ENCODE measurements at regions not wholly inside any gene's neighbourhood (a gene's known extent, or its start where the extent isn't known, plus 50 kb on each side); places are given as distances from the start of the nearest gene placed in this dataset.

- no peak overlapping the region for H3K14ac ChIP-seq (ENCODE audit: insufficient read length)
- no peak overlapping the region for H3K4ac ChIP-seq (replicated peaks; ENCODE audit: insufficient read length, low read depth, low read length)
- H2BK5ac ChIP-seq (ENCODE audit: low read depth, low read length) = no peak overlapping the region
- peak overlapping the region; percentile 26; the same call in 1 of the 2 replicates for H2AFZ ChIP-seq (ENCODE audit: low read length)
- ChIA-PET CTCF (ENCODE audit: partially characterized antibody) (no interaction called here), POLR2A (ENCODE audit: partially characterized antibody) (no interaction called here)
- peaks cover 3 to 4% of the 10 kb centered on the region in 2 experiments; a peak in 3 of 4 replicates for H3K9me3 ChIP-seq (ENCODE audit: insufficient read depth in 2 of 2, low read depth in 1 of 2, low read length in 1 of 2)
- H3K36me3 ChIP-seq (ENCODE audit: control insufficient read depth in 2 of 4, insufficient read depth in 4 of 4, low read length in 3 of 4) = no peaks in the 10 kb centered on the region
- no peaks in the 10 kb centered on the region for H3K79me2 ChIP-seq (ENCODE audit: control insufficient read depth in 1 of 2, insufficient read depth in 2 of 2, low read length in 2 of 2)
- FAIRE-seq (no peak), DNase-seq (ENCODE audit: low read depth in 1 of 2, low spot score in 2 of 2) (no peak)
- no peak overlapping the region for H3K4me2 ChIP-seq (ENCODE audit: insufficient read depth in 1 of 2, low read depth in 2 of 2, low read length in 2 of 2)
- no peak overlapping the region for H2BK15ac ChIP-seq (ENCODE audit: low read length)
- no peaks in the 10 kb centered on the region for H3K23me2 ChIP-seq (ENCODE audit: low read depth, low read length)
- H4K5ac ChIP-seq (ENCODE audit: insufficient read length, low read depth, low read length) = no peak overlapping the region
- no peak overlapping the region for H2BK20ac ChIP-seq (ENCODE audit: low read length)
- no peak overlapping the region for H3K56ac ChIP-seq (replicated peaks; ENCODE audit: insufficient read length, low read depth, low read length)
- H2AK5ac ChIP-seq (ENCODE audit: low read depth, low read length) = no peak overlapping the region
- H2BK12ac ChIP-seq (ENCODE audit: low read depth, low read length) = no peak overlapping the region
- no peak overlapping the region for H2BK120ac ChIP-seq (replicated peaks; ENCODE audit: low read depth, low read length)
- 88% methylated on average over 5 of the region's 5 CpGs; no CpG with 5 or more reads in 1 of the 2 experiments for WGBS, 2 experiments (ENCODE audit: extremely low coverage in 1 of 2, insufficient coverage in 1 of 2, insufficient read length in 1 of 2, insufficient replicate concordance in 2 of 2, low coverage in 1 of 2, low lambda C conversion rate in 2 of 2, missing lambda C conversion rate in 1 of 2)
- no peaks in the 10 kb centered on the region for H3K4me1 ChIP-seq (replicated peaks in 1 of 4; ENCODE audit: control insufficient read depth in 3 of 4, insufficient read depth in 4 of 4, low read length in 3 of 4)
- no peak overlapping the region for H3K27ac ChIP-seq (ENCODE audit: low read depth, low read length)
- H3K9ac ChIP-seq (replicated peaks in 1 of 4; ENCODE audit: extremely low read depth in 1 of 4, low read depth in 3 of 4, low read length in 3 of 4) = no peak overlapping the region
- H3K18ac ChIP-seq (ENCODE audit: extremely low read depth, low read length) = no peak overlapping the region
- no peak overlapping the region for H3K23ac ChIP-seq (ENCODE audit: insufficient read length)
- no peaks in the 10 kb centered on the region for H3K27me3 ChIP-seq (replicated peaks in 1 of 4; ENCODE audit: control insufficient read depth in 3 of 4, extremely low read depth in 1 of 4, insufficient read depth in 3 of 4, low read length in 3 of 4)
- no peak overlapping the region for H4K91ac ChIP-seq (replicated peaks; ENCODE audit: insufficient read length, low read length)
- no peaks in the 10 kb centered on the region for H3K79me1 ChIP-seq (ENCODE audit: low read depth, low read length)
- no peak overlapping the region for H3K4me3 ChIP-seq (ENCODE audit: extremely low read depth in 1 of 4, insufficient read depth in 2 of 4, low read depth in 3 of 4, low read length in 4 of 4)
- H4K20me1 ChIP-seq (replicated peaks in 1 of 2; ENCODE audit: control insufficient read depth in 1 of 2, insufficient read depth in 2 of 2, low read length in 2 of 2) = no peaks in the 10 kb centered on the region
- H4K8ac ChIP-seq (ENCODE audit: extremely low read depth, insufficient read depth, low read length) = no peak overlapping the region
- no peak for TF ChIP-seq KDM1A (IDR thresholded peaks at IDR 0.05; ENCODE audit: borderline replicate concordance, low read length)
Observed at GRCh38 chr3:104584682-104585081, 782.0 kb upstream of the ALCAM start.
